ENCODE measurements at regions not wholly inside any gene's neighbourhood (a gene's known extent, or its start where the extent isn't known, plus 50 kb on each side); places are given as distances from the start of the nearest gene placed in this dataset.
"Not testable (repeated sequence)": the region's sequence is repeated elsewhere in the genome, so short reads cannot be mapped to it uniquely, and the experiment has no call there.

- no peak for DNase-seq (ENCODE audit: low read depth)
These were observed 351.8 kb upstream of the SORCS1 start for GRCh38 chr10:107516349-107516748.

- not testable (repeated sequence) for DNase-seq (ENCODE audit: low read depth)
These were observed 339.5 kb upstream of the SORCS1 start for GRCh38 chr10:107504011-107504410.

- DNase-seq (ENCODE audit: low read depth), result no peak
These were observed 337.9 kb upstream of the SORCS1 start for GRCh38 chr10:107502229-107502985.

- no peak for DNase-seq (ENCODE audit: low read depth)
These were observed 334.5 kb upstream of the SORCS1 start for GRCh38 chr10:107498983-107499382.

- no peak for DNase-seq (ENCODE audit: low read depth)
These were observed 332.5 kb upstream of the SORCS1 start for GRCh38 chr10:107497024-107497423.

- peak; percentile 47 for DNase-seq (ENCODE audit: low read depth)
These were observed 332.1 kb upstream of the SORCS1 start for GRCh38 chr10:107496594-107496993.

GRCh38 chr10:107492389-107492788 is 327.9 kb upstream of the SORCS1 start:
- no peak for DNase-seq (ENCODE audit: low read depth)

- no peak for DNase-seq (ENCODE audit: low read depth)
These were observed 325.9 kb upstream of the SORCS1 start for GRCh38 chr10:107490389-107490788.

- peak; percentile 1 for DNase-seq (ENCODE audit: low read depth)
These were observed 322.8 kb upstream of the SORCS1 start for GRCh38 chr10:107487284-107487683.

- no peak for DNase-seq (ENCODE audit: low read depth)
These were observed 320.5 kb upstream of the SORCS1 start for GRCh38 chr10:107485019-107485418.

GRCh38 chr10:107481881-107482280 is 317.4 kb upstream of the SORCS1 start:
- DNase-seq (ENCODE audit: low read depth), result no peak

- no peak for DNase-seq (ENCODE audit: low read depth)
These were observed 316.7 kb upstream of the SORCS1 start for GRCh38 chr10:107481224-107481623.

GRCh38 chr10:107480781-107481180 is 316.3 kb upstream of the SORCS1 start:
- DNase-seq (ENCODE audit: low read depth), result no peak

GRCh38 chr10:107477266-107477665 is 312.8 kb upstream of the SORCS1 start:
- no peak for DNase-seq (ENCODE audit: low read depth)

GRCh38 chr10:107476408-107476807 is 311.9 kb upstream of the SORCS1 start:
- no peak for DNase-seq (ENCODE audit: low read depth)

GRCh38 chr10:107474650-107475049 is 310.1 kb upstream of the SORCS1 start:
- DNase-seq (ENCODE audit: low read depth), result no peak

- DNase-seq (ENCODE audit: low read depth), result no peak
These were observed 308.7 kb upstream of the SORCS1 start for GRCh38 chr10:107473225-107473624.

GRCh38 chr10:107471911-107472310 is 307.4 kb upstream of the SORCS1 start:
- DNase-seq (ENCODE audit: low read depth), result no peak

- DNase-seq (ENCODE audit: low read depth), result no peak
These were observed 289.1 kb upstream of the SORCS1 start for GRCh38 chr10:107453561-107453960.

GRCh38 chr10:107451047-107451446 is 286.5 kb upstream of the SORCS1 start:
- DNase-seq (ENCODE audit: low read depth), result no peak

- DNase-seq (ENCODE audit: low read depth), result no peak
These were observed 285.6 kb upstream of the SORCS1 start for GRCh38 chr10:107450056-107450455.

- DNase-seq (ENCODE audit: low read depth), result no peak
These were observed 279.9 kb upstream of the SORCS1 start for GRCh38 chr10:107444443-107444842.

GRCh38 chr10:107443813-107444212 is 279.3 kb upstream of the SORCS1 start:
- DNase-seq (ENCODE audit: low read depth), result no peak

GRCh38 chr10:107443326-107443725 is 278.8 kb upstream of the SORCS1 start:
- DNase-seq (ENCODE audit: low read depth), result peak; percentile 2

Data from fibroblast of gingiva (primary cell).